H9 (cell line): ENCODE measurements at regions not wholly inside any gene's neighbourhood (a gene's known extent, or its start where the extent isn't known, plus 50 kb on each side); places are given as distances from the start of the nearest gene placed in this dataset.

Source experiments
- DNase-seq: peaks from one replicate; pipeline ENCODE4 v3.0.0-alpha.2; 2017
- H2AFZ ChIP-seq: one replicate; pipeline ENCODE4 v1.6.1; 2013; ENCODE audit warnings: mild to moderate bottlenecking, low read length, control low read depth, moderate library complexity
- H2AK5ac ChIP-seq: 2 replicates; pipeline ENCODE4 v1.6.1; 2013; ENCODE audit warnings: low read length, control low read depth, mixed read lengths; ENCODE audit not compliant: insufficient read length
- H2BK120ac ChIP-seq: one replicate; pipeline ENCODE4 v1.6.1; 2013; ENCODE audit warnings: low read depth, mild to moderate bottlenecking, low read length, control low read depth, inconsistent platforms; ENCODE audit not compliant: poor library complexity, severe bottlenecking
- H2BK12ac ChIP-seq: 2 replicates; pipeline ENCODE4 v1.6.1; 2013; ENCODE audit warnings: low read length, control low read depth, mixed read lengths, low read depth; ENCODE audit not compliant: insufficient read length
- H2BK15ac ChIP-seq: 2 replicates; pipeline ENCODE4 v1.6.1; 2013; ENCODE audit warnings: low read depth, low read length, control low read depth
- H2BK20ac ChIP-seq: one replicate; pipeline ENCODE4 v1.6.1; 2013; ENCODE audit warnings: low read depth, mild to moderate bottlenecking, low read length, control low read depth, inconsistent platforms; ENCODE audit not compliant: poor library complexity, severe bottlenecking
- H2BK5ac ChIP-seq: 2 replicates; pipeline ENCODE4 v1.6.1; 2013; ENCODE audit warnings: low read length, control low read depth, mixed read lengths; ENCODE audit not compliant: insufficient read length
- H3K14ac ChIP-seq: 2 replicates; pipeline ENCODE4 v1.6.1; 2013; ENCODE audit warnings: low read length, control low read depth; ENCODE audit not compliant: insufficient read depth
- H3K18ac ChIP-seq: 2 replicates; pipeline ENCODE4 v1.6.1; 2013; ENCODE audit warnings: low read depth, mild to moderate bottlenecking, mixed read lengths, low read length, control low read depth; ENCODE audit not compliant: insufficient read length
- H3K23ac ChIP-seq: 2 replicates; pipeline ENCODE4 v1.6.1; 2013; ENCODE audit warnings: low read length, control low read depth, mixed read lengths, low read depth; ENCODE audit not compliant: insufficient read length
- H3K23me2 ChIP-seq: 2 replicates; pipeline ENCODE4 v1.6.1; 2013; ENCODE audit warnings: low read depth, mild to moderate bottlenecking, mixed read lengths, low read length, control low read depth; ENCODE audit not compliant: insufficient read length, poor library complexity, severe bottlenecking
- H3K27ac ChIP-seq: 2 replicates; pipeline ENCODE4 v1.5.1; 2013; ENCODE audit warnings: low read length, control low read depth, mixed read lengths, low read depth; ENCODE audit not compliant: insufficient read length
- H3K27me3 ChIP-seq: 2 replicates; pipeline ENCODE4 v1.6.1; 2013; ENCODE audit warnings: low read length, control low read depth, inconsistent platforms; ENCODE audit not compliant: insufficient read depth
- H3K4ac ChIP-seq: 2 replicates; pipeline ENCODE4 v1.6.1; 2013; ENCODE audit warnings: low read depth, mild to moderate bottlenecking, control low read depth, inconsistent platforms, low read length, moderate library complexity
- H3K4me1 ChIP-seq: 2 replicates; pipeline ENCODE4 v1.6.1; 2013; ENCODE audit warnings: low read length, control low read depth, inconsistent platforms; ENCODE audit not compliant: insufficient read depth
- H3K4me2 ChIP-seq: 2 replicates; pipeline ENCODE4 v1.6.1; 2013; ENCODE audit warnings: low read length, control low read depth, mixed read lengths; ENCODE audit not compliant: insufficient read length, insufficient read depth
- H3K56ac ChIP-seq: 2 replicates; pipeline ENCODE4 v1.6.1; 2013; ENCODE audit warnings: low read depth, mild to moderate bottlenecking, mixed read lengths, low read length, control low read depth; ENCODE audit not compliant: insufficient read length
- H3K79me1 ChIP-seq: 2 replicates; pipeline ENCODE4 v1.6.1; 2013; ENCODE audit warnings: low read depth, mild to moderate bottlenecking, moderate library complexity, low read length, control low read depth, inconsistent platforms; ENCODE audit not compliant: insufficient read depth, poor library complexity, severe bottlenecking
- H3K79me2 ChIP-seq: 2 replicates; pipeline ENCODE4 v1.6.1; 2013; ENCODE audit warnings: low read length, control low read depth, inconsistent platforms; ENCODE audit not compliant: insufficient read depth
- H3K9ac ChIP-seq: 2 replicates; pipeline ENCODE4 v1.6.1; 2013; ENCODE audit warnings: low read length, control low read depth, mixed read lengths; ENCODE audit not compliant: insufficient read length; ENCODE audit errors: extremely low read depth
- H3K9me3 ChIP-seq: one replicate; pipeline ENCODE4 v1.6.1; 2013; ENCODE audit warnings: low read depth, low read length, inconsistent platforms; ENCODE audit not compliant: control insufficient read depth
- H3T11ph ChIP-seq: one replicate; pipeline ENCODE4 v1.6.1; 2013; ENCODE audit warnings: mild to moderate bottlenecking, low read length, control low read depth, inconsistent platforms
- H4K20me1 ChIP-seq: one replicate; pipeline ENCODE4 v1.6.1; 2013; ENCODE audit not compliant: control insufficient read depth, insufficient read length, insufficient read depth
- H4K5ac ChIP-seq: 2 replicates; pipeline ENCODE4 v1.6.1; 2013; ENCODE audit warnings: low read depth, mild to moderate bottlenecking, mixed read lengths, low read length, control low read depth; ENCODE audit not compliant: insufficient read length
- H4K8ac ChIP-seq: replicated peaks from 2 replicates; pipeline ENCODE4 v1.6.1; 2013; ENCODE audit warnings: low read length, control low read depth, mixed read lengths, low read depth; ENCODE audit not compliant: insufficient read length
- H4K91ac ChIP-seq: 2 replicates; pipeline ENCODE4 v1.6.1; 2013; ENCODE audit warnings: low read depth, mild to moderate bottlenecking, moderate library complexity, mixed read lengths, low read length, control low read depth; ENCODE audit not compliant: insufficient read length
- H3K27ac Mint-ChIP-seq, 3 experiments: 2 replicates in 2 of 3; 3 replicates in 1 of 3; pipeline ENCODE4 v1.8.0; 2020 to 2021; ENCODE audit warnings: mixed read lengths in 3 of 3, mild to moderate bottlenecking in 1 of 3, moderate library complexity in 1 of 3
- H3K27me3 Mint-ChIP-seq: 2 replicates; pipeline ENCODE4 v1.8.0; 2021; ENCODE audit warnings: low read depth, mild to moderate bottlenecking, moderate library complexity, mixed read lengths
- H3K36me3 Mint-ChIP-seq, 3 experiments: 2 replicates in 2 of 3; 3 replicates in 1 of 3; pipeline ENCODE4 v1.8.0; 2020 to 2021; ENCODE audit warnings: low read depth in 3 of 3, mixed read lengths in 3 of 3; ENCODE audit not compliant: insufficient read depth in 1 of 3
- H3K4me1 Mint-ChIP-seq, 2 experiments: 2 replicates each; pipeline ENCODE4 v1.8.0; 2020; ENCODE audit warnings: mixed read lengths in 2 of 2
- H3K4me3 Mint-ChIP-seq, 2 experiments: 2 replicates in 1 of 2; 3 replicates in 1 of 2; pipeline ENCODE4 v1.8.0; 2020 to 2021; ENCODE audit warnings: mild to moderate bottlenecking in 2 of 2, mixed read lengths in 2 of 2, moderate library complexity in 1 of 2
- H3K9me3 Mint-ChIP-seq, 2 experiments: 2 replicates in 1 of 2; 3 replicates in 1 of 2; pipeline ENCODE4 v1.8.0; 2020; ENCODE audit warnings: mild to moderate bottlenecking in 2 of 2, mixed read lengths in 2 of 2, moderate library complexity in 1 of 2
- CTCF ChIP-seq: fragments of 200-600 bp; sonication (generic); conservative IDR thresholded peaks from 3 replicates; pipeline ENCODE4 v1.8.0; 2021; ENCODE audit warnings: antibody characterized with exemption, mild to moderate bottlenecking
- WGBS: extraction: QIAGEN DNeasy Blood & Tissue Kit; methylation state at CpG from one replicate; pipeline ENCODE4 v1.1.7; 2013; ENCODE audit warnings: missing lambda C conversion rate, low lambda C conversion rate, mixed read lengths; ENCODE audit not compliant: insufficient read length; ENCODE audit errors: extremely low coverage; 5-methylcytosine and 5-hydroxymethylcytosine counted together

- no CpG with 5 or more reads among the region's 2 CpGs for WGBS
- H3K27me3 ChIP-seq = peaks cover 2% of the 10 kb centered on the region; the same call in 1 of the 2 replicates
- H2AFZ ChIP-seq = no peak overlapping the region
- no peak overlapping the region for H3K4me2 ChIP-seq
- no peak overlapping the region for H2BK5ac ChIP-seq
- H3K23ac ChIP-seq = no peak overlapping the region
- H2BK20ac ChIP-seq = no peak overlapping the region
- no peaks in the 10 kb centered on the region for H3K79me1 ChIP-seq
- no peaks in the 10 kb centered on the region for H3K27me3 Mint-ChIP-seq
- H2AK5ac ChIP-seq = no peak overlapping the region
- no peak overlapping the region for H4K8ac ChIP-seq
- no peaks in the 10 kb centered on the region for H3K23me2 ChIP-seq
- no peak overlapping the region for H4K91ac ChIP-seq
- DNase-seq = no peak
- no peak overlapping the region for H3T11ph ChIP-seq
- H2BK120ac ChIP-seq = no peak overlapping the region
- H3K9ac ChIP-seq = no peak overlapping the region
- H4K5ac ChIP-seq = no peak overlapping the region
- no peak overlapping the region for H3K14ac ChIP-seq
- H2BK12ac ChIP-seq = no peak overlapping the region
- no peak overlapping the region for H3K27ac ChIP-seq
- H3K4ac ChIP-seq = no peak overlapping the region
- peaks cover 34 to 35% of the 10 kb centered on the region in 2 experiments for H3K4me1 Mint-ChIP-seq
- no peaks in the 10 kb centered on the region for H4K20me1 ChIP-seq
- H3K18ac ChIP-seq = no peak overlapping the region
- no peak overlapping the region for H3K4me3 Mint-ChIP-seq
- H2BK15ac ChIP-seq = no peak overlapping the region
- H3K79me2 ChIP-seq = no peaks in the 10 kb centered on the region
- no peaks in the 10 kb centered on the region for H3K9me3 ChIP-seq
- peaks cover 5% of the 10 kb centered on the region in 2 experiments for H3K9me3 Mint-ChIP-seq
- peaks cover 2% of the 10 kb centered on the region; the same call in 1 of the 2 replicates for H3K4me1 ChIP-seq
- H3K27ac Mint-ChIP-seq = no peak overlapping the region
- TF ChIP-seq CTCF = no peak
- H3K56ac ChIP-seq = no peak overlapping the region
- peaks cover 0 to 7% (median 4%) of the 10 kb centered on the region in 3 experiments; a peak in 4 of 7 replicates for H3K36me3 Mint-ChIP-seq
Measured at GRCh38 chr11:27229511-27230191, 133.4 kb downstream of the CCDC34 start.
